Activated CD8-positive, alpha-beta memory T cell treated with anti-CD3 and anti-CD28 coated beads for 1 hour (primary cell): ENCODE measurements at regions not wholly inside any gene's neighbourhood (a gene's known extent, or its start where the extent isn't known, plus 50 kb on each side); places are given as distances from the start of the nearest gene placed in this dataset.

ENCODE experiments used
- DNase-seq, 2 donors: peaks; one replicate each; pipeline ENCODE4 v3.0.0-alpha.2; 2020; ENCODE audit warnings: low read depth in 1 of 2; ENCODE audit errors: extremely low read depth in 1 of 2

DNA sequence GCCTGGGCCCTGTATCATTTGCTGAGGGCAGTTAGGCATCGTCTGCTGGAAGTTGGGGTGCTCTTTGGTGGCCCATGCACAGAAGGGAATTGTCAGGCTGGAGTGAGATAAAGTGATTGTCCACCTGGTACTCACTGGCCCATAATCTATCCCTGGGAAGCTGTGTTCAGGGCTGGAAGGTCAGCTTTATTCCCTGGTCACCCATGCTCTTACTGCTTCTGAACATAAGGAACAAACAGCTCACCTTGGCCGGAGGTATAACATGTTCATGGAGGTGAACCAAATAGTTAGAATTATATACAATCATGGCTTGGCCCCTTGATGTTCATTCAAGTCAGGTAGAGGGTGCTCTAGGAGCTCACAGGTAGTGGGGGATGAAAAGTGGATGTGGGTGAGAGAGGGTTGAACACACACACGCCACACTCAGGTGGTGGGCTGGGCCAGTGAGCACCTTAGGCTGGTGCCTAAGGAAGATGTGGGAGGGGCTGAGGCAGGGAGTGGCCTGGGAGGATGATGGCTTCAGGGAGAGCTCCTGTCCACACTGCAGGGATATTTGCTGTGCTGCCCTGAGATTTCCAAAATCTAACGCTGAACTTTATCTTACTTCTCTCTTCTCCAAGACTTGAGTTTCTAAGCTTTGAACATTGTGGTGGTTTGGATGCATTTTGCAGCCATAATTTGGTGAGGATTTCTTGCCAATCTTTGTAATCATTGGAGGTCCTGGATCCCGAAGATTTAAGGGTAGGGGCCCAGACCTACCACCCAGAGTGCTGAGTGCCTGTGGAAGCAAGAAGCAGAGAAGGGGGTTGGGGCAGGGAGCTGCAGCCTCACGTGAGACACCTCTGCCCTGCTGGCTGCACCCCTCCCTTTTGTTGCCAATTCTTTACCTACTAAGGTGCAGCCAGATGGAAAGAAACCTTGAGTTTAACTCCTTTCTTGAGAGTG is 420.6 kb downstream of the ZNF536 start:
- DNase-seq, result no peak

DNA sequence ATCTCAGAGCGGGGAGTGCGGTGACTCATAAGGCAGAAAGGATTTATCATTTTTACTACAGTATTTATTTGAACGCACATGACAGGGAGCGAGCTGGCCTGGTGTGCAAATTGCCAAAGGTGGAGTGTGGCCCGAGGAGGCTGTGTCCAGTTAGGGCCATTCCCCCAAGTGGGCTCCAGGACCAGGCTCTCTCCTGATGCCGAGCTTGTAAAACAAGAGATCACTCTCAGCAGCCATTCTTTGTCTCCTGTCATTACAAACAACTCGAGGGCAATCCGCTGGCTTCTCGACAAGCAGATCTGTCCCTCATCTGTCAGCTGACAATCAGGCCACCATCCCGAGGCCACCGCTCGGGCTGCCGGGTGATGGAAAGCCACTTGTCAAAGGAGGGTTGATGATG is 418.9 kb downstream of the ZNF536 start:
- DNase-seq, result no peak

DNA sequence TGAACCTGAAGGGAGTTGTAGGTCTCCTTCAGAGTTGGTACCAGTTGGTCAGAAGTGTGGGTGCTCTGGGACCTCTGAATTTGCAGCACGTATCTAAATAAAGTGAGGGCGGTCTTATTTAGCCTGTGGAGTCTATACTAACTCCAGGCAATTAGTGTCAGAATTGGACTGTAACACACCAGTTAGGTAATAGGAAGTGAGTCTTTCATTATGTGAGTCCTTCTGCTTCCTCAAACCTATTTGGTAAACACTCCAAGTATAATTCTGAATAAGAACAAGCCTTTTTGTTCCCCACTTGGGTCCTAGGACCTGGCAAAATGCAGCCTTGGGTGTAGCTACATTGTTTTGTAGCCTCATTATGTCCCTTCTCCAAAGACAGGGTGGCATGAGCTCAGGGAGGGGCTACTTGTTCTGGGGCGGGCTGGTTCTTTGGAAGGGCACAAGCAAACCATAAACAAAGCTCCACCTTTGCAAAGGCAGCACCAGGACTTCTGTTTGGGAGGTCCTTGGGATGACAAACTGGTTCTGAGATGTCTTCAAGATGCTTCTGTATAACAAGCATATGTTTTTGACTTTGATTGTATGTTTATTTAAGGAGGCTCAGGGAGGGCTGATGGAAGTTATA is 418.0 kb downstream of the ZNF536 start:
- DNase-seq, result no peak

DNA sequence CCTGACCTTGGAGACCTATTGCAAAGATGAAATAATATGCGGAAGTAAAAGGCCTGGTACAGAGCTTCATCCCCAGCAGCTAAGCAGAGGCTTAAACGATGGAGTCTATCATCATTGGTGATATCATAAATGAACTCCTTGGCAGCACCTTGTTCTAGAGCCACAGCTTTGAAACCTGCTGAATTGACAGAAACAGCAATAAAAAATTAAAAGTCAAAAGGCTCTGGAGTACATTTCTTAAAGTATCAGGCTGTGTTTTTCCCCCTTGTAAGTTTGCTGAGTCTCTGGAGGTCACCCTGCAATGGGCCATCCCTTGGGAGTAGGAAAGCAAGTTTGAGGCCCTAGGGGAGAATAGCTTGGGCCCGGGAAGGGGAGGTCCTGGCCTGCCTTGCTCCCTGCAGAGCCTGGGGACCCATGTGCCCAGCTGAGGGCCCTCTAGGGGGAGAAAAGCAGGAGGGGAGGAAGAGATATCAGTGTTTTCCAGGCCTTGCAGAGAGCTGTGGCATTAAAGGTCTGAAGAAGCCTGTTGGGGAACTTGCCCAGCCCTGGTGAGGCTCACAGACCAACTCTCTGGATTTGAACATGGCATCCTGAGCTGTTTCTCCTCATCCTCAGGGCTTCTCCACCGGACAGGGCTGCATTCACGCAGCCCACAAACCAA is 416.1 kb downstream of the ZNF536 start:
- DNase-seq, result no peak

DNA sequence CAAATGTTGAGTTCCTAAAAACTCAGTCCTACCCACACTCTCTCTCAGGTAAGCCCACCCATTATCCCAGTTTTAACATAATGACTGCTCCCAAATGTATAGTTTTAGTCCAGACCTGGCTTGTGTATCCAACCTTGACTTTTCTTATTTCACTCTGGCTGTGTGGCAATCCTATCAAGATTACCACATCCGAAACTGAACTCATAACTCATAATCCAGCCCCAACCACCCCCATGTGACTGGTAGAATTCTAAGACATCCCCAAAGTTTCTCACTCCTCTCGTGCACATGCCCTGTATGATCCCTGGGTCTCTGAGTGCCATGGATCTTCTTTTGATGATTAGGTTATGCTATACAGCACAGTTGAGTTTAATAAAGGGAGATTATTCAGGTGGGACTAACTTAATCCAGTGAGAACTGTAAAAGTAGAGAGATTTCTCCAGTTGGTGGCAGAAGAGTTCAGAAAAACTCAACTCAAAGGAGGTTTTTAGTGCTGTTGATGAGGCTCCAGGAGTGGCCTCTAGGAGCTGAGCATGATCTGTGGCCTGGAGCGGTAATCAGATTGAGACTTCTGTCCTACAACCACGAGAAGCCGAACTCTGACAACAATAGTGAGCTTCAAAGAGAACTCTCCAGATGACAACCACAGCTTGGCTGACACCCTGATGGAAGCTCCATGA is 413.4 kb downstream of the ZNF536 start:
- DNase-seq, result no peak

DNA sequence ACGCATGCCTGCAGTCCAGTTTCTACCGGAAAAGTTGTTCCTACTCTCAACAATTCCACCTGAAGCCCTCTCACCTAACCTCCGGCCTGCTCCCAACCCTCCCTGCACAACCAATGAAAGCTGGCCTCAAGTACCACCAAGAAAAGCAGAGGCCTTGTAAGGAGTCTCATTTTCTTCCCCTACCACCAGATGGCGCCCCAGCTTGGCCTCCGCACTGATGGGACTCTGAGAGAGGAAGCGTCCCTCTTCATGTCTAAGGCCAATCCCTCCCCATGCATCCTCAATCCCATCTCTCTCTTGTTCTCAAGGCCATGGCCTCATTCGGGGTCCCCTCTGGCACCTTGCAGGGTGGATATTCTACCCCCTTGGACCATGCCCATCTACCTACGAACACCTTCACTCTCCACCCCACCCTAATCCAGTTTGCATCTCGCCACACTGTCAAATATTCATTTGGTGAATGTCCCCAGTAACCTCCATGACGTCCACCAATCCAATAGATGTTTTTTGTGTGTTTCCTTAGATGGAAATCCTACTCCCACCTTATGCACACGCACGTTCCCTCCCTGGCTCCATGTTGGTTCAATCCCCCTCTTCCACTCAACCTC is 412.8 kb downstream of the ZNF536 start:
- peak in 1 of 2 donors; percentile 39 for DNase-seq

DNA sequence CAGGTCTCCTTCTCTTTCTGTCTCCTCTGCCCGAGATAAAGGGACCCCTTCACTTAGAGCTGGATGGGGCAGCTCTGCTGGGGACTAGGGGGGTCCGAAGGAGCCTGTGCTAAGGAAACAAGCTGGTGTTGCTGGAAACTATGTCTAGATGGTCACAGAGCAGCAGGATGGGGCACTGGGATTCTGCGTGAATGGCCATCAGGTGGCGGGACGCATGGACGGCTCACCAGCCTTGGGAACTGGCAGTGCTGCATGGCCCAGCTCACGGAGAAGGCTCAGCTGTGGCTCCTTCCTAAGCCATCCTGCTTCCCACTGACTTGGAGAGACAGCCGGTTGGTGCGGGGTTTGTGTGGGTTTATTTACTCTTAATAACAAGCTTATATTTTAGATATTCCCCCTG is 411.8 kb downstream of the ZNF536 start:
- no peak for DNase-seq

DNA sequence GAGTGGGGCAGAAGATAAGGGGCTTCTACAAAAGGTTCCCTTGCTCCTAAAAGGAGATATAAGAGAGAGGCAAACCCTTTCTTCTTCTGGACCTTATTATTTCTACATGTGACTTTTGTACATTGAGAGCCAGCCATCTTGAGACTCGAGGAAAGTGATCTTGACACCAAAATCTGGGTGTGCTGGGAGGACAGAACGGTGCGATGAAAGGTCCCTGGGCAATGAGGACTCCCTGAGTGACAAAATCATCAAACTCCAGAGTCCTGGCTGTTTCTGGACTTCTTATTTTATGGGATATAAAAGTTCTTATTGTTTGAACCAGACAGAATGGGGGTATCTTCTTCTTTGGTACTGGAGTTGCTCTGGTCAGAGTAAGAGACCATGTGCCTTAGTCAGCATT is 411.0 kb downstream of the ZNF536 start:
- no peak for DNase-seq

DNA sequence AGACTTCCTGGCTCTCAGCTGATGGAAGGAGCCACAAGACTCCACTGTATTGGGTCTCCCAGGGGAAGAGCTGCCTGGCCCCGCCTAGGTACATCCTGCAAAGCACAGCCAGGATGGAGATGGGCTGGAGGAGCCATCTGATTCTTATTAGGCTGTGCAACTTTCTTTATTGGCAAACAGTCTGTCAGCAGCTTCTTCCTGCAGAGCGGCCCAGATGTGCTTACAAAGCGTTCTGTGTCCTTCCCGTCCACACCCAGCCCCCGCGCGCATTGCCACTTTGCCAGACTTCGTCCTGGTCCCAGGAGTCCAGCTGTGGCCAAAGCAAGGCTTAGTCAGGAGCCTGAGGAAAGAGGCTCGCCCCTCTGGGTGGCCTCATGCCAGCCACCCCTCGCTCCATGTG is 409.3 kb downstream of the ZNF536 start:
- no peak for DNase-seq

DNA sequence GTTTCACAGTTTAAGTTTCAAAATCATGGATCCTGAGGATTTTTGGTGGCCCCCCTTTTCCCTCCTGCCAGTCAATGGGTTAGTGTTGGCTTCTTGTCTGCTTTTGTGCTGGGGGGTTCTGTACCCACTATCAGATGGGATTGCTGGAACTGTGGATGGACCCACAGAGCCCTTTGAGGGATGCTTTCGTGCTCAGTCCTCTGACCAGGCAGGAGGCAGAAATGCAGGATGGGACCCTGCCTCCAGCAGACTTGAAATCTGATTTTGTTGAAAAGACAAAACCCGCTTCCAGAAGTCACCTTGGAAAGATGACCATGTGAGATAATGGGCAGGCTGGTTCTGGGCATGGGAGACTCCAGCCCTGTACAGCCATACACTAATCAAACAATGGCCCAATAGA is 408.9 kb downstream of the ZNF536 start:
- no peak for DNase-seq

DNA sequence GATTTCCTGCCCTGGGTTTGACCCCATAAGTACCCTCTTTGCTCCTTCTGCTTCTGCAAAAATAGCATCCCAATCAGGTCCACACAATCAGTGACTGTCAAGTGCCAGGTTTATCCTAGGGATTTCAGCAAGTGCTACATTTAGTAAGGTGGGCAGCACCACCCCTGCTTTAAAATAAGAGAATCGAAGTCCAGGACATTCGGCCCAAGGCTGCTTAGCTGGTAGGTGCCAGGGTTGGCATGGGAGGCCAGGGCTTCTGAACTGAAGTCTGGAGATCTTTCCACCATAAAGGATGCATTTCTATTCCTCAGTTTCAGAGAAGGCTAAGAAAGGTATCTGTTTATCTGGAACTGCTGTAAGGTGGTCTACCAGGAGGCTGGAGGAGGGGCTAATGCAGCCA is 408.3 kb downstream of the ZNF536 start:
- no peak for DNase-seq

DNA sequence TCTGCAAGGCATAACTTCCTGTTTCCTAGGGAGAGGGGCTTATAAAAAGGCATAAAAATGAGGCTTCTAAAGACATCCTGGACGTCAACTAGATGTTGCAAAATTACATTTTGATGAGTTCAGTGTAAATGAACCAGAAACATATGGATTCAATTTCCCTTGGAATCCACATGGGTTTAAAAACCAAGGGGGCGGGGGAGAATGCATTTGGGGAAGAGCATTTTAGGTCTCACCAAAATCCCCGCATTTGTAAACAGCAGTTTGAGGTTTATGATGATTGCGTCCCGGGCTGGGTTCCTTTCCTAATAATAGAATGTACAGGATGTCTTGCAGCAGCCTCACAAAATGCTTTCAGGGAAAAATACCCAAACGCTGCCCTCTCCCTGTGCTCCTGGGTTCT is 407.8 kb downstream of the ZNF536 start:
- DNase-seq, result no peak

DNA sequence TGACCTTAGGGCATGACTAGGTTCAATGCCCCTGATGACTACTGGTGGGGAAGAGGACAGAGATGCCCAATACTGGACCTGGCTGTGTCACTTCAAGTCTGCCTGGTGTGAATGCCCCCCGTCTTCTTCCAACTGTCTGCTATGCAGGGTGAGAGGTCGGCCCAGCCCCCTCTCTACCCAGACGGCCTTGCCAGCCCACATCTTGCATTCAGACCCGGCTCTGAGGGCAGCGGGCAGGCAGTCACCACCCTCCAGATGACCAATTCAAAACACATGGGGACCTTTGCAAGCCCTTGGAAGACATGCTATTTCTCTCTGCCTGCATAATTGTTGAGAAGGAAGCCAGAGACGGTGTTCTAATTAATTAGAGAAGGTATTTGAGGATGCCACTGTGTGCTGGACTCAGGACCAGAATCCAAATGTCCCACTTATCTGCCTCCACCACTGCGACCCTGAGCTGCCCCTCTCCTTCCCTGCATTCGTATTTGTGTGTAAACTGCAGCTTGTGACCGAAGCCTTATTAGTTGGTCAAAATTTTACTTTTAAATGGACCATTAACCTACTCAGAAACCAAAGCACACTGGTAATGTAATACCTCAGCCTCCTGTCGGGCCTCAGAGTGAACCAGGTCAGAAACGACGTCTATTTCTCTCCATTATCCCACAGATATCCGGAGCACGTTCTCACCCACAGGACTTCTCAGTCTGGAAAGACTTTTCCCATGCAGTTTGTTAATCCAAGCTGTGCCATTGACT is 407.0 kb downstream of the ZNF536 start:
- DNase-seq, result no peak

DNA sequence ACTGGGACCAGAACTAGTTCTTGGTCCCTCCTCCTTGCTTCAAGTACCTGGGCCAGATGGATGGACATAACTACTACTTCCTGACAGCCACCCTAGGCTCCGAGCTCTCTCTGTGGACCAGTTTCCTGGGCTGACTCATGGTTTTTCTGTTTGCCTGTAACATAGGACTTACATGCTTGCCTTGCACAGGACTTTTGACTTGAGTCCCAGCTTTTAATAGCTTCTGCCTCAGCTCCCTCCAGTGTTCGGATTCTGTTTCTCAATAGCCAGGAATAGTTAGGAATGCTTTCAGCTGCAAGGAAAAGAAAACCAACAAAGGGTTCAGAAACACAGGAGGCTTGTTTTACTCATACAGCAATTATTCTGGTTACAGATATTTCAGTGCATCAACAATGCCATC is 405.9 kb downstream of the ZNF536 start:
- no peak for DNase-seq

DNA sequence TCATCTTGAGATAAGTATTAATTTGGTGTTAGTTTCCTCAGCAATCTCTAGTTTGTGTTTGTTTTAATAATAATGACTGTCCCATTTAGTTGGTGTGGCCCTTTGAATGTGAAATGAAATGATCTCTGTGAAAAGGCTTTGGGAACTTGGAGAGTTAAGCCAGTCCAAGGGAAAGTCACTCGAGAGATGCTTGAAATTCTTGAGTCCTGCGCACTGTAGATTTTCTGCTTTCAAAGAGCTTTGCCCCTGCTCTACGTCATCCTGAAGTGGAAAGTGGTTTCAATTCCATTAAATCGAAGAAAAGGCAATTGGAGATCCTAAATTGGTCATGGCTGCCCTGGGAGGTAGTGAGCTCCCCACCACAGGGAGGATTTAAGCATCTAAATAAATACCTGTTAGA is 403.8 kb downstream of the ZNF536 start:
- no peak for DNase-seq

DNA sequence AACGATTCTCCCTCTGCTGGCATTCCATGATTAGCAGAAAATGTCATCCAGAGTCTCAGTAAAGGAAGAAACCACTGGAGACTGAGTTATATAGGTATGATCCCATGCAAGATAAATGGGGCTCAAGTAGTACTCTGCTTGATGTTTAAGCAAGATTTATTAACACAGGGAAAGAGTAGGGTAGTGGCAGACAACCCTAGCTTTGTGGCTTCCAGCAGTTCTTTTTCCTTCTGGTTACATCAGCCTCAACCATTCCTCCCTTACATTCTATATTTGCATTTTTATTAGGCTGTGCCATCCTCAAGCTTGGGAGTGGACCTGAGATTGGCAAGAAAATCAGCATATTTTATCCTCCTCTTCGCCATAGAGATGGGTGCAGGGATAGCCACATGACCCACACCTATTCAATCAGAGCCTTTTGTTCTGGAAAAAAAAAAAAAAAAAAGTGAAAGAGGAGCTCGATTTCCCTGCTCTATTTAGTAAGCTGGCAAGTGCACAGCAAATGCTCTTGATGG is 402.1 kb downstream of the ZNF536 start:
- DNase-seq, result no peak

DNA sequence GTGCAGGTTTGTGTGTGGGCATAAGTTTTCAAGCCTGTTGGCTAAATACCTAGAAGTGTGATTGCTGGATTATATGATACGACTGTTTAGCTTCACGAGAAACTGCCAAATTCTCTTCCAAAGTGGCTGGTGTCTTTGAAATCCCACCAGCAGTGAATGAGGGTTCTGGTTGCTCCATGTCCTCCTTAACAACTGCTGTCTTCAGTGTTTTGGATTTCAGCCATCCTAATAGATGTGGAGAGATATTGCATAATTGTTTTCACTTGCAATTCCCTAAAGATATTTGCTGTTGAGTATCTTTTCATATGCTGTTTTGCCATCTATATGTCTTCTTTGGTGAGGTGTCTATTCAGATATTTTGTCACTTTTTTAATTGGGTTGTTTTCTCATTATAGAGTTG is 390.5 kb downstream of the ZNF536 start:
- DNase-seq, result no peak

DNA sequence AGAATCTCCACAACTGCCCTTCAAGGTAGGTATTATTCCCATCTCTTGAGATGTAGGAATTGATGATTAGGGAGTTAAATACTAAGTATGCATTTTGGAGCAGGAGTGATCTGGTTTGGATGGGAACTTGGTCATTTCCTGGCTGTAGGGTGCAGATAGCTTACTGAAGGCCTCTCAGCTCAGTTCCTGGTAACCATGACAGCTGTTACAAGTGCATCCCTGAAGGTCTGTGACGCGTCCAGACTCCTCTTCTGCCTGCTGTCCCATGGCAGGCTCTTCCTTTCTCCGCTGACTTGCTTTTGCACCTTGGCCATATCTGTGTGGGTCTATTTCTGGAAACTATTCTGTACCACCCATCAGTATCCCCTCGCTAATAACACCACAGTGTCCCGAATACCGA is 387.8 kb downstream of the ZNF536 start:
- no peak for DNase-seq

DNA sequence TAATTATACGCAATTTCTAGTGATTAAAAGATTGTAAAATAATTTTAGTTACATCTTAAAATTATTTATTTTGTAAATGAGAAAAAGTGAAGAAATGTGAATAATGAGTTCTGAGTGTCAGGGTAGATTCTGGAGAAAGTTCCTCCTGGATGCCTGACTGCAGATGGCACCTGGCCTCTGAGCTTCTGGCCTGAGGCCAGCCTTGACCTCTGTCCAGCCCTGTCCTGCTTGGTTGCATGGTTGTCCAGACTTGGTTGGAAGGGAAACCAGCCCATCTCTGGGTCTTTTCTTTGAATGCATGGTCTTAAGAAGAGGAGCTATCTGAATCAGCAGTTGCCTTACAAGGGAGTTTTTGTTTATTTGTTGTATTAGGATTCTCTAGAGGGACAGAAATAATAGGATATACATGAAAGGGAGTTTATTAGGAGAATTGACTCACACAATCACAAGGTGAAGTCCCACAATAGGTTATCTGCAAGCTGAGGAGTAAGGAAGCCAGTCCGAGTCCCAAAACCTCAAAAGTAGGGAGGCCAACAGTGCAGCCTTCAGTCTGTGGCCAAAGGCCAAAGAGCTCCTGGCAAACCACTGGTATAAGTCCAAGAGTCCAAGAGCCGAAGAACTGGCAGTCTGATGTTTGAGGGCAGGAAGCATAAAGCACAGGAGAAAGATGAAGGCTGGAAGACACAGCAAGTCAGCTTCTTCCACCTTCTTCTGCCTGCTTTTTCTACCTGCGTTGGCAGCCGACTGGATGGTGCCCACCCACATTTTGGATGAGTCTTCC is 385.8 kb downstream of the ZNF536 start:
- no peak for DNase-seq
